T1000 (cell line): ENCODE measurements at regions not wholly inside any gene's neighbourhood (a gene's known extent, or its start where the extent isn't known, plus 50 kb on each side); places are given as distances from the start of the nearest gene placed in this dataset.
"Not testable (repeated sequence)": the region's sequence is repeated elsewhere in the genome, so short reads cannot be mapped to it uniquely, and the experiment has no call there.

Experiments
- DNase-seq: peaks from one replicate; lab custom pipeline; 2025; ENCODE audit warnings: mixed read lengths; lab: John Stamatoyannopoulos, UW

- no peak for DNase-seq
Measured at GRCh38 chr11:90766121-90766520, 543.3 kb upstream of the CHORDC1 start.

GRCh38 chr11:90764691-90765090, 541.8 kb upstream of the CHORDC1 start:
- DNase-seq = no peak

- no peak for DNase-seq
Measured at GRCh38 chr11:90757849-90758494, 535.1 kb upstream of the CHORDC1 start.

GRCh38 chr11:90756617-90757016, 533.8 kb upstream of the CHORDC1 start:
- DNase-seq = no peak

- no peak for DNase-seq
Measured at GRCh38 chr11:90753546-90753945, 530.7 kb upstream of the CHORDC1 start.

- DNase-seq = no peak
Measured at GRCh38 chr11:90747057-90747456, 524.2 kb upstream of the CHORDC1 start.

GRCh38 chr11:90744169-90744568, 521.3 kb upstream of the CHORDC1 start:
- DNase-seq = no peak

GRCh38 chr11:90738799-90739198, 516.0 kb upstream of the CHORDC1 start:
- no peak for DNase-seq

- DNase-seq = no peak
Measured at GRCh38 chr11:90737444-90738050, 514.7 kb upstream of the CHORDC1 start.

- DNase-seq = no peak
Measured at GRCh38 chr11:90732486-90732885, 509.6 kb upstream of the CHORDC1 start.

GRCh38 chr11:90723475-90723874, 500.6 kb upstream of the CHORDC1 start:
- DNase-seq = no peak

GRCh38 chr11:90722552-90723190, 499.8 kb upstream of the CHORDC1 start:
- DNase-seq = no peak

GRCh38 chr11:90717522-90717921, 494.7 kb upstream of the CHORDC1 start:
- no peak for DNase-seq

- DNase-seq = no peak
Measured at GRCh38 chr11:90705661-90706060, 482.8 kb upstream of the CHORDC1 start.

GRCh38 chr11:90704510-90704909, 481.7 kb upstream of the CHORDC1 start:
- DNase-seq = no peak

- DNase-seq = no peak
Measured at GRCh38 chr11:90701716-90702115, 478.9 kb upstream of the CHORDC1 start.

GRCh38 chr11:90700789-90701439, 478.1 kb upstream of the CHORDC1 start:
- DNase-seq = no peak

- DNase-seq = no peak
Measured at GRCh38 chr11:90699791-90700400, 477.0 kb upstream of the CHORDC1 start.

- no peak for DNase-seq
Measured at GRCh38 chr11:90698238-90698637, 475.4 kb upstream of the CHORDC1 start.

- DNase-seq = not testable (repeated sequence)
Measured at GRCh38 chr11:90675496-90675895, 452.6 kb upstream of the CHORDC1 start.

GRCh38 chr11:90669094-90669493, 446.2 kb upstream of the CHORDC1 start:
- no peak for DNase-seq

- DNase-seq = no peak
Measured at GRCh38 chr11:90668502-90668901, 445.7 kb upstream of the CHORDC1 start.

GRCh38 chr11:90661233-90661632, 438.4 kb upstream of the CHORDC1 start:
- no peak for DNase-seq
